ENCODE measurements at regions not wholly inside any gene's neighbourhood (a gene's known extent, or its start where the extent isn't known, plus 50 kb on each side); places are given as distances from the start of the nearest gene placed in this dataset.

DNA sequence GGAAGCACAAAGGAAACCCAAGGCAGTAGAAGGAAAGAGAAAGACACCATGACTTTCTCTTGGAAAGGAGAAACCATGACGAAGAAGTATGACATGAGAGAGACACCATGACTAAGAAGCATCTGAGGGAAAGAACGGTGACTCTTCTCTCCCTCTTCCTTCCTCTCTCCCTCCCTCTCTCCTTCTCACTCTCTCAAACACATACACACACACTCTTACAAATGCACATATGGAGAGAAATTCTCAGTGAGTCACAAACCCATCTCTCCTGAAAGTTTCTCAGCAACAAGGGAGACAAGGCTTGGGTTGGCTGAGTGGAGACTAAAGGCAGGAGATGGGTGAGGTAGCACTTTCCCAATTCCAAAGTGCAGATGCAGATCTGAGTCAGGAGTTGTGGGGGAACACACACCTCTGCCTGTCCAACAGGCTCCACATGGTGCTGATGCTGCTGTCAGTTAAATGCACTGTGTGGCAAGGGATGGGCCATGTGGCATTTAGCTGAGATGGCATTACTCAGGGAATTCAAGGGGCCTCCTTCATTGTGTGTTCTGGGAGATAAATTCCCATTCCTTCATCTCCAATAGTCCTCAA is 336.7 kb upstream of the C16orf82 start:
- no peak for DNase-seq

DNA sequence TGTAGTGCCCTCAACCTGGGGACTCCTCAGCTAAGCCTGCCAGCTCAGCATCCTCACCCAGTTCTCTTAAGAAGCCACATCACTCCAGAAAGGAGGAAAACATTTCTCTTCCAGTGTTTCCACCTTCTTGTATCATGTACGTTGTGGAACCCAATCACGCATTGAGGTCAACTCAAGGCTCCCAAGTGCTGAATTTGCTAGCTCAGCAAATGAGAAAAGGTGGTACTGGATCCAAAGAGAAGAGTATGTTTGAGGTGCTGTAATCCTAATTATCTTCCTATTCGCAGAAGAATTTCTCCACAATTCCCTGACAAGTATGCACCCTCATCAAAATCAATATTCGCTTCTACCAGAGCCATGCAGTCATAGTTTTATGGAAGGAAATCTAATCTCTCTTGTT is 335.0 kb upstream of the C16orf82 start:
- no peak for DNase-seq

DNA sequence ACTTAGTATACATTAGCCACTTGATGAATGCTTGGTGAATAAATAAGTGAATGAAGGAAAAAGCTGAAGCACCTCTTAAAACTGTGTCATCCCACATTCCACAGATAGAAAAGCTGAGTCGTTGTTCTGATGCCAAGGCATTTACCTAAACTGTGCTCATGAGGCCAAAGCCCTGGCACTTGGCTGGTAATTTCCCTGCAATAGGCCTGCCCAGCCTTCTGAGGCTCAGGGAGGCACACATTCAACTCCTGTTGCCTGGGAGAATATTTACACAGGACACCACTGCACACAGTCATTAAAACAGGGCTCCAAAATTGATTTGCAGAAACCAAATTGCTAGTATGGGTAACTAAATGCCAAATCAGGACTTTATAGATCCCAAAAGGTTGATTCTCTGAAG is 333.0 kb upstream of the C16orf82 start:
- DNase-seq, result no peak

DNA sequence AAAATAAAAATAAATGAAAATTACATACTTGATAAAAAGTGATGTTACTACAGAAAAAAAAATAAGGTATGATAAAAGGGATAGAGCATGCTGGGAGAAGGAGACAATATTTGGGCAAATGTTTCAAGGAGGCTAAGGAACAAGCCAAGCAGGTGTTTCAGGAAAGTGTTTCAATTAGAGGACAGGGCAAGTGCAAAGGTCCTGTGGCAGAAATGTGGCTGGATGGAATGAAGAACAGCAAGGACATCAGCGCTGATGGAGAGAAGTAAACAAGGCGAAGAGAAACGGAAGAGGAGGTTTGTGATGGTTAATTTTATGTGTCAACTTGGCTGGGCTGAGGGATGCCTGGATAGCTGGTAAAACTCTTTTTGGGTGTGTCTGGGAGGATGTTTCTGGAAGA is 331.2 kb upstream of the C16orf82 start:
- DNase-seq, result no peak

DNA sequence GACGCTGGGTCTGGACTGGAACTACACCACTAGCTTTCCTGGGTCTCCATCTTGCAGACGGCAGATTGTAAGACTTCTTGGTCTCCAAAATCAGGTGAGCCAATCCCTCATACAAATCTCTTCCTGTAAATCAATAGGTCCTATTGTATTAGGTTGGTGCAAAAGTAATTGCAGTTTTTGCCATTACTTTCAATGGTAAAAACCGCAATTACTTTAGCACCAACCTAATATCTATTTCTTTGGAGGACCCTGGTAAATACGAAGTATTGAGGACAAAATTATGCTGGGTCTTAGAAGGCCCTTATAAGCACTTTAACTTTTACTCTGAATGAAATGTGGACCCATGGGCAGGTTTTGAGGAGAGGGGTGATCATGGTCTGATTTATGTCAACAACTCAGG is 330.6 kb upstream of the C16orf82 start:
- DNase-seq, result no peak

DNA sequence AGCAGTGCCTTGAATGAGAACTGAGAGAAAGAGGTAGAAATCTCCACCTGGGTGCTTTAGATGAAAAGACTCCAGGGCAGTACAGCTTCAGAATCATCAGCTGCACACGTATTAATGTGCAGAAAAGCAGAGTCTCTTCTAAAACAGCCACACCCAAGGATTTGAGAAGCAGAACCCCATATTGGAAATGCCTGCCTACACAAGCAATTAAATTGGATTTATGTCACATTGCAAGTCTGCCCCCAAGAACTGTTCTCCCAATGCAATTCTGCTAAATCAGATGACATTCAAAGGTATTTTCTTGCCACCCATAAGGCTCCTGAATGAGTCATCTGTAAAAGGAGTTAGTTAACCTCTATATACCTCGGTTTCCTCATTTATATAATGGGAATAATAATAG is 326.0 kb upstream of the C16orf82 start:
- DNase-seq, result no peak

DNA sequence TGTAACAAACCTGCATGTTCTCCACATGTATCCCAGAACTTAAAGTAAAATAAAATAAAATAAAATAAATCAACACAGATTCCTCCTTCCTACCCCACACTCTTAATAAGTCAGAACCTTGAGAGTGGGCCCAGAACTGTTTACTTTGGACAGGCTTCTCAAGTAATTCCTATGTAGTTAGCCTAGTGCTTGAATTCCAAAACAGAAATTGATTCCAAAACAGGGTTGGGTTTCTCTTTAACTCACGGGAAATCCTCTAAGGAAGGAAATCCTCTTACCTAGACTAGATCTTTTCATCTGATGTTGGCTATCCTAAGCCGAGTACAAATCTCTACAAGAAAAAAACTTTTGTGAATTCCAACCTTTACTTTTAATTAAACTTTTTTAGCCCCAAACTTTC is 324.7 kb upstream of the C16orf82 start:
- DNase-seq, result no peak

DNA sequence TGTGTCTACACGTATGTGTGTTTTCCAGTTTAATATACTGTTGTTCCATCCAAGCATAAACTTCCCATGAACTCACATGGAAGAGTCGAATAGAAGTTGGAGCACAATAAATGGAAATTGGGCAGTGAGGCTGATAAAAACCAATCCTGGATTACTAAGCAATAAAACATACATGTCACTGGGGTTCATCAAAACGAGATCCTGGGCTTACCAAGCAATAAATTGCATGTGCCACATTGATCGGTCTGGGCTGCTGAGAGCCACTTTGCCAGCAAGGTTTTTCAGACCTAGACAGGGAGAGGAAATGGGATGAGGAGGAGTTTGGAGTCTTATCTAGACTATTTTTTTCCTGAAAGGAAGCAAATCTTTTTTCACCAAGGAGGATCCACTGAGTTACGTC is 322.3 kb upstream of the C16orf82 start:
- no peak for DNase-seq

DNA sequence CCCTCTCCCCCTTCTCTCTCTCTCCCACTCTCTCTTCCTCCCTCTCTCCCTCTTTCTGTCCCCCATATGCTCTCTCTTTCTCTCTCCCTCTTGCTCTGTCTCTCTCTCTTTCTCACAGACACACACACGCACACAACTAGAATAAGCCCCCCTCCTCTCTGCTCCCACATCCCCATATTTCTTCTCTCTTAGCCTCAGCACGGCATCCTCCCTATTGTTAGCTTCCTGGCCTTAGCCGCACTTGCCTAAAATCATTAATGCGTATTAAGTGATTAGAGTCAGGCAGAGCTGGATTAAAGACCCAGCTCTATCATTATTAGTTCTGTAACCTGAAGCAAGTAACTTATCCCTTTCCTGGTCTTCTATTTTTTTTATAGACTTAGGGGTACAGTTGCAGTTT is 319.0 kb upstream of the C16orf82 start:
- no peak for DNase-seq

DNA sequence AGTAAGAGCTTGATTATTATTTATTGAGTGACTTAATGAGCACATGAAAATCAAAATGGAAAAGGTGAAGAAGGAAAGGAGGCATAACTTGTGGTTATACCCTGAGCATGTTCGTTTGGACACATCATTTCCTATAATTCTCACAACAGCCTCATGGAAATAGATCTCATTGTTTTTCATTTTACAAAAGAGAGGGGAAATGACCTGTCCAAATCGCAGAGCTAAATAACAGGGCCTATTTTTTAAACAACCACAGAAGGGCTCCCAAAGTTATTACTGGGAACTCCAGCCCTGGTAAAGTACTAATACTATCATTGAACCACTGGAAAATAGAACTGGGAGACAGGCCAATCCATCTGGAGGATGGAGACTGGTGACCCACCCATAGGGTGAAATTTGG is 317.7 kb upstream of the C16orf82 start:
- DNase-seq, result no peak

DNA sequence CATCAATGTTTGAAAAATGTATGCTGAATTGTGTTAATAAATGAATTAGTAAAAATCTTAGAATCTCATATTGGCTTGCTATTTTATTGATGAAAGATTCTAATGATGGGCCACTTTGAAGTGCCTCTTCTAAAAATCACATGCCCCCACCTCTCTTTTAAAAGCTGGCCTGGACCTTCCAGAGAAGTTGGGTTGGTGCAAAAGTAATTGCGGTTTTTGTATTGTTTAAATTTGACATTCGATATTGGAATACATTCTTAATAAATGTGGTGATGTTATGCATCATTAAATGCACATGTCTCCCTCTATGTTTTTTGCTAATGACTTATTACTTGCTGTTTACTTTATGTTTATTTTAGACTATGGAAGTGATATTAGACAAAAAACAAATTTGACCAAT is 314.6 kb upstream of the C16orf82 start:
- no peak for DNase-seq

DNA sequence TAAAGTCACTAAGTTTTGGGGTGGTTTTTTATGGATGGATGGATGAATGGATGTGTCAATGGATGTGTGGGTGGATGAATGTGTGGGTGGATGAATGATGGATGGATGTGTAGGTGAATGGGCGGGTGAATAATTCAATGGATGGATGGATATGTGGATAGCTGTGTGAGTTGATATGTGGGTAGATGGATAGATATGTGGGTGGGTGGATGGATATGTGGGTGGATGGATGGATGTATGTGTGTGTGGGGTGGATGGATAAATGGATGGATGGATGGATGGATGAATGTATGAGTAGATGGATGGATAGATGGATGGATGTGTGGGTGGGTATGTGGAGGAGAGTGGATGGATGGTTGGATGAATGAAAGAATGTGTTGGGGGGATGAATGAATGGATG is 310.1 kb upstream of the C16orf82 start:
- no peak for DNase-seq

DNA sequence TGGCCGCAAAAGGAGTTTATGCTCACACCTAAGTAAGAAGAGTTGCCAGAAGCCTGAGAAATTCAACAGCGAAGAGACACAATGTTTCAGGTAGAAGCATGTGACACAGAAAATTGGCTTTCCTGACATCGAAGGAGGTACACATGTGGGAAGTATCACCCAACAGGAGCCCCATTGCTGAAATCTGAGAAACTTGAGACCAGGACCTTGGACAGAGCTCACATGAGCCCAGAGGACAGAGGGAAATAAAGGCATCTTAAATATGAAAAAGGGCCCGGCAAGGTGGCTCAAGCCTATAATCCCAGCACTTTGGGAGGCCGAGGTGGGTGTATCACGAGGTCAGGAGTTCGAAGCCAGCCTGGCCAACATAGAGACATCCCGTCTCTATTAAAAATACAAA is 304.1 kb upstream of the C16orf82 start:
- DNase-seq, result no peak

DNA sequence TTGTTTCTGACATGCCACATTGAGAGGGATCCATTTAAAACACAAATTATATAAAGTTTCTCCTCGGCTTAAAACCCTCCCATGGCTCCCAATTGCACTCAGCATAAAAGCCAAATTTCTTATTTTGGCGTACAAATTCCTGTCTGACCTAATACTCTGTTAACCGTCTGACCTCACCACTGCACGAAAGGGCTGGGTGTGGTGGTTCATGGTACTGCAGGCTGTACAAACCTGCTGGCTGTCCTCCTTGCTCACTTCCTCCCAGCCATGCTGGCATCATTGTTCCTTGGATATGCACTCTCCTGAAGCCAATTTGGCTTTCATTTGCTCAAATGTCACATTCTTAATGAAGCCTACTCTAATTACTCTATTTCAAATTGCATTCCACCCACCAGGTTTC is 301.6 kb upstream of the C16orf82 start:
- no peak for DNase-seq

DNA sequence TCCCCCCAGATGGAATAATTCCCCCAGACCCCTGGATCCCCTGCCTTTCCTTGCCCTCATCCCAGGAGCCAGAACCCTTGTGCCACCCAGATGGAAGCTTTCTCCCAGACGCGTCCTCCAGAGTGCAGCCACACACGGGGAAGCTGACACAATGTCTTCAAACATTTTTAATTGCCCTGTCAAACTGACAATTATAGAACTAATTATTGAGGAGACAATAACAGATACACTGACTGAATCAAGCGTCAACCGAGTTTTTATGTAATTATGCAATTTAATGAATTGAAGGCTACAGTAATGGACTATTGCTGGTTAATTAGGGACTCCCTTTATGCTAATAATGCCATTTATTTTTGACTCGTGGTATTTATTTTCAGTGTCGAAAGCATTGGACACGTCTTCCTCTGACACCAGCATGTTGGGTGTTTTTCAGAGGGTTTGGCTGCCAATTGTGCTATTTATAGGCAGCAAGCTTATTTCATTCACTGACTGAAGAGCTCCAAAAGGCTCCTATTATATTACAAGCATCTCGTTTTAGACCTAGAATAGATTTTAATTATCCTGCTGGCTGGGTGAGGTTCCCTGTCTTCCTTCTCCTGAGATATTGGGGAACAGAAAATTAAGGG is 298.2 kb upstream of the C16orf82 start:
- DNase-seq, result no peak

DNA sequence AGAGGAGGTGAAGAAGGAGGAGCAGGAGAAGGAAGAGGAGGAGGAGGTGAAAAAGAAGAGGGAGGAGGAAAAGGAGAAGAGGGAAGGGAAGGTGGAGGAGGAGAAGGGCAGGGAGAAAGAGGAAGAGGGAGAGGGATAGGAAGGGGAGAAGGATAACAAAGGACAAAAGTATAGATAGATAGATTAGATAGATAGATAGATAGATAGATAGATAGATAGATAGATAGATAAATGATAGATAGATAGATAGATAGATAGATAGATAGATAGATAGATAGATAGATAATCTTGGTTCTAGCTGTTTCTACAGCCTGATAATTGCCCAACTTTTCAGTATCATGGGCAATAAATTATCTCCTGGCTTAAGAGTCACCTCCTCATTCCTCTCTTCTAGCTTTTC is 296.2 kb upstream of the C16orf82 start:
- no peak for DNase-seq

DNA sequence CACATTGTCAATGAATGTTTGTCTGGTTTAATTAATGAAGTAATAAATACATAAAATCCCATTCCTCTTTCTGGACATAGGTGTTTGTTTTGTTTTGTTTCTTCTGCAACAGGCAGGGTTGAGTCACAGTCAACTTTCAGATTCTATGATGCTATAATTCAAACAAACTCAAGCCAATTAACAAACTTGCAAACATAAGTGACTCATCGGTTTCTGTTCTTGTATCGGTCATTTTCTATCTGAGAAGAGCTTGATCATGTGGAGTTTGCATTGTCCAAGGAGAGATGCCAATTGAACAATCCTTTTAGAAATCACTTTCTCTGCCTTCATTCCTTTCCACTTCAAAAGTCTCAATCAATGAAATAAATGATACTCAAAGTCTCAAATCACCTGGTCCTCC is 294.2 kb upstream of the C16orf82 start:
- no peak for DNase-seq

DNA sequence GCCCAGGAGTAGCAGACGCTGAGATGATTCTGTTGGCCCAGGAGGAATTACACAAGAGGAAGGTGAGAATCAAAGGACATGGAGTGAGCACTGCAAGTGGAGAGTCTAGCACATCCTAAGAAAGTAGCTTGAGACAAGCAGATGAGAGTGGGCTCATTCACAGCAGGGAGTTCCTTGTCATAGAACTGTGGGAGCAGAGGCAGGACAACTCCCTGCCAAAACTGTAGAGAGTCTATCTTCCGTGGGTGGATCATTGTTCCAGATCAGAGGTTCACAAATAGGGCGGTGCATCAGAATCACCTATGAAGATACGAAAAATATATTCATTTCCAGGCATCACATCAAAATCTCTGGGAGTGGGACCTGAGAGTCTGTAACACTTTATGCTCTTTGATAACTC is 288.9 kb upstream of the C16orf82 start:
- no peak for DNase-seq

DNA sequence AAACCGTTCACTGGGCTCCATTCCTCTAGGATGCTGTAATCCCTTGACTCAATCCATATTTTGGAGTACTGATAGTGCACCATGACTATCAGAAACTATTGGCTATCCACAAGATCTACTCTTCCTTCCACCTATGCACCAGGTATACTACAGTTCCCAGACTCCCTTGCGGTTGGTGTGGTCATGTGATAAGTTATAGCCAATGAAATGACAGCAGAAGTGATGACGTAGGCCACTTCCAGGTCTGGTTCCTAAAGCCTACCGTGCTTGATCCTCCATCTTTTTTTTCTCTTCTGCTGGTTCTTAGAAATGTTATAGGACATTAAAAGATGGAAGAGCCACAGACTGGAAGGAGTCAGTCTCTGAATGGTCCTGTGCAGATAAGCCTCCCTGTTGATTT is 278.8 kb upstream of the C16orf82 start:
- no peak for DNase-seq

DNA sequence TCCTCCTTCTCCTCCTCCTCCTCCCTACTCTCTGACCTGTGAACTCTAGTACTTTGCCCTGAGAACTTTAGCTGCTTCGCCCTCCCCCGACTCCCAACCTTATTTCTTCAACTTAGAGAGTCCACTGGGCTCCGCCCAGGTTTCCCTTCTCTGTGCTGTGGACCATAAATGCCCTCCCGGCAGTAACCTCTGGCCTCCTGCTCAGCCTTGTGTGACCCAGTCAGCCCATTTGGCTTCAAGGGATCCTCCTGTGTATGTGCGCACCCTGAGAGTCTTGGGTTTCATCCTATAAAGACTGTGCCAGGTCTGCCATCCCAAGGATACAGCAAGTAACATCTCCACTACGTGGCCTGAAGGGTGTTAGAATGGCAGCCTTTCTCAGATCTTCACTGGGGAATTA is 275.6 kb upstream of the C16orf82 start:
- DNase-seq, result no peak

DNA sequence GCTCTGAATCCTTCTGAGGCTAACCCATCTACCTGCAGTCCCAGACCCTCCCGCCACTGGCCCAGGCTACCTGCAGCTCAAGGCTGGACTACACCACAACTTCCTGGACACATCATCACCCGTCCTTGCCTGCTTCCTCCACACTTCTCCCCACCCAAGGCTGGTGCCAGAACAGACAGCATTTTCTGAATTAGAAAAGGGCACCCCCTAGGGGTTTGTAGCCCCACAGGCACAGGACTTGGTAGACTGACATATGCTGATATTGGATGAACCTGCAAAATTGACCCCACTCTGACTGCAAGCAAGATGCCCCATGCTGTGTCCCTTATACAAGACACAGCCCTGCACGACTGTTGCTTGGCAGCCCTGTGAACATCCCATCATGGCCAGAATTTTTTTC is 271.5 kb upstream of the C16orf82 start:
- DNase-seq, result no peak

DNA sequence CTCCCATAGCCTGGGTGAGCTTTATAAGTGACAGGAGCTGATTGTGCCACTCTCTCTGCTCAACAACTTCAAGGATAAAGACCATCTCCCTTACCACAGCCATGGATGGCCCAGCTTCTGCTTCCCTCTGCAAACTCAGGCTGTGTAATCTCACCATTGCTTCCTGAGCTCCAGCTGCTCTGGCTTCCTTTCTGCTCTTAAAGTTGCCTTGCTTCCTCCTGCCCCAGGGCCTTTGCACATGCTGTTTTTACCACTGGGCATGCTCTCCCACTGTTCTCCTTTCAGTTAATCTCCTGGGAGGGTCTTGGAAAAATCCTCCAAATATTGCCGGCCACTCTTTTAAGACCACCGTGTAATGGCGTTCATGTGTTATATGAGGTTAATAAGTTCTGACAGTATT is 265.1 kb upstream of the C16orf82 start:
- no peak for DNase-seq

DNA sequence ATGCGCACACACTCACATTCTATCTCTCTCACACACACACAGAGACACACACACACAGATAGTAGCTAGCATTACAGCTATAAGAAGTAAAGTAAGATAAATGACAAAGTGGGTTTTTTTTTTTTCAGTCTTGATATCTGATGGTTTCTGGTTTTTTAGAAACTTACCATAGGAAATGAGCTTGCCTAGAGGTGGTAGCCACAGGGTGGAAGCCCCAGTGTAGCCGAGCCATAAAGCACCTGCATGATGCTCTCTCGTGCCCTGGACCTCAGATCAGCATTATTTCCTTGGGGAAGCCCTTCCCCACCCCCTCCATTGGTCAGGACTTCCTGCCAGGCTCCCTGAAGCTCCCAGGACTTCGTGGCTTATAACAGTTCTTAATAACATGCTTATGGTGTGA is 264.3 kb upstream of the C16orf82 start:
- no peak for DNase-seq

DNA sequence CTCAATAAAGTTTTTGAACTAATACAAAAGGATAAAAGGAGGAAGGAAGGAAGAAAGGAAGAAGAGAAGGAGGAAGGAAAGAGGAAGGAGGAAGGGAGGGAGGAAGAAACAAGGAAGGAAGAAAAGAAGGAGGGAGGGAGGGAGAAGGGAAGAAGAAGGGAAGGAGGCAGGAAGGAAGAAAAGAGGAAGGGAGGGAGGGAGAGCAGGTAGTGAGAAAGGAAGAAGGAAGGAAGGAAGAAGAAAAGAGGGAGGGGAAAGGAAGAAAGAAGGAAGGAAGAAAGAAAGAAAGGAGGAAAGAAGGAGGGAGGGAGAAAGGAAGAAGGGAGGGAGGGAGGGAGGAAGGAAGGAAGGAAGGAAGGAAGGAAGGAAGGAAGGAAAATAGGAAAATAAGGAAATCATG is 263.8 kb upstream of the C16orf82 start:
- no peak for DNase-seq

DNA sequence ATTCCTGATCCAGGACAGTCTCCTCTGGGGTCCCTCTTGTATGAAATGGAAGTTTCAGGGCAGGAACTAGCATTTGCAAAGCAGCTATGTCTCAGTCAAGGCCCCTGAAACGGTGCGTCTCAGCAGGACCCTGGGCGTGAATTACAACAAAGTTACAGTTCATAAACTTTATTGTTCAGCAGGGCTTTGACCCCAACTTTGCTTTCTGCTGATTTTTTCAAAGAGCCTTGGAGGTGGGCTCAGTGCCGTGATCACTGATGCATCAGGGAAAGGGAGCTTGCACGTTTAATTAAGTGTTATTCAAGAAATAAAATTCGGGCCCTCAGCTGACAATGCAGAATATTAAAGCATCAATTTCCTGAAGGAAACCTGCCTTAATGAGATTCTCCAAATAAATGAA is 260.1 kb upstream of the C16orf82 start:
- no peak for DNase-seq

DNA sequence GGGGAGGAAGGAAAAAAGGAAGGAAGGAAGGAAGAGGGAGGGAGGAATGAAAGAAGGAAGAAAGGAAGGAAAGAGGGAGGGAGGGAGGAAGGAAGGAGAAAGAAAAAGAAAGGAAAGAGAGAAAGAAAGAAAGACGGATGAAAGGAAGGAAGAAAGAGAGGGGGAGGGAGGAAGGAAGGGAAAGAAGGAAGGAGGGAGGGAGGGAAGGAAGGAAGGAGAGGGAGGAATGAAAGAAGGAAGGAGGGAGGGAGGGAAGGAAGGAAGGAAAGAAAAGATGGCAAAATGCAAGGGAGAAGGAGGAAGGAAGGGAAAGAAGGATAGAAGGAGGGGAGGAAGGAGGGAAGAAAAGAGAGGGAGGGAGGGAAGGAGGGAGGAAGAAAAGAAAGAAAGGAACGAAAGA is 257.3 kb upstream of the C16orf82 start:
- no peak for DNase-seq

Measured in CD4-positive, alpha-beta T cell treated with Interleukin-17A for 1 hour (primary cell).